Panc1 (cell line): ENCODE measurements at regions not wholly inside any gene's neighbourhood (a gene's known extent, or its start where the extent isn't known, plus 50 kb on each side); places are given as distances from the start of the nearest gene placed in this dataset.

Source experiments
- ATAC-seq: fragments of 200-7000 bp; cut with Tn5 transposase; 2 replicates; pipeline ENCODE4 v1.9.1; 2020; ENCODE audit warnings: mild to moderate bottlenecking, moderate library complexity
- BruUV-seq: library from RNA; stranded (reverse); fragments of 400-500 nt; replicated peaks from 2 replicates; lab custom pipeline; 2021; lab: Mats Ljungman, UMichigan
- CTCF ChIA-PET: fragments of 300-600 bp; sonication (Branson Sonifier 250); formaldehyde crosslinking; loops from one replicate; lab custom pipeline; 2022; ENCODE audit warnings: antibody characterized with exemption; lab: Charles Lee
- POLR2A ChIA-PET: fragments of 300-600 bp; sonication (Branson Sonifier 250); formaldehyde crosslinking; loops from one replicate; lab custom pipeline; 2022; ENCODE audit warnings: antibody characterized with exemption; lab: Charles Lee
- DNase-seq: peaks from one replicate; pipeline ENCODE4 v3.0.0-alpha.2; 2010; ENCODE audit warnings: low read depth, low spot score
- H3K27ac ChIP-seq: 2 replicates; pipeline ENCODE4 v1.5.1; 2011; ENCODE audit warnings: mild to moderate bottlenecking, low read length, inconsistent platforms
- H3K27me3 ChIP-seq: fragments of 200-500 bp; sonication (Bioruptor generic); 2 replicates; pipeline ENCODE4 v1.6.0; 2014; ENCODE audit warnings: low read length, inconsistent platforms; ENCODE audit not compliant: control insufficient read depth, insufficient read depth
- H3K36me3 ChIP-seq: fragments of 200-500 bp; sonication (Bioruptor generic); 2 replicates; pipeline ENCODE4 v1.5.1; 2014; ENCODE audit warnings: inconsistent platforms, mild to moderate bottlenecking, low read length, moderate library complexity; ENCODE audit not compliant: control insufficient read depth, insufficient read depth
- H3K4me1 ChIP-seq: 2 replicates; pipeline ENCODE4 v1.5.1; 2011; ENCODE audit warnings: inconsistent platforms, mild to moderate bottlenecking, low read length, moderate library complexity; ENCODE audit not compliant: control insufficient read depth, insufficient read depth
- H3K4me3 ChIP-seq, 2 experiments: 2 replicates each; pipeline ENCODE4 v1.5.1; 2011 to 2012; ENCODE audit warnings: low read depth in 2 of 2, low read length in 2 of 2, mild to moderate bottlenecking in 2 of 2, inconsistent platforms in 1 of 2, moderate library complexity in 1 of 2
- H3K9me3 ChIP-seq: fragments of 200-500 bp; sonication (Bioruptor generic); 2 replicates; pipeline ENCODE4 v1.5.1; 2014; ENCODE audit warnings: low read depth, mild to moderate bottlenecking, inconsistent platforms, low read length, moderate library complexity; ENCODE audit not compliant: control insufficient read depth, insufficient read depth
- CTCF ChIP-seq: fragments of 450-650 bp; IDR thresholded peaks from 2 replicates; pipeline ENCODE4 v1.5.1; 2017; ENCODE audit warnings: mild to moderate bottlenecking
- POLR2AphosphoS5 ChIP-seq: IDR thresholded peaks from 2 replicates; pipeline ENCODE4 v1.6.1; 2012; ENCODE audit warnings: mild to moderate bottlenecking, low read depth, low read length, moderate library complexity
- REST ChIP-seq, 2 experiments: IDR thresholded peaks; 2 replicates each; pipeline ENCODE4 v1.6.1; 2011 to 2012; ENCODE audit warnings: low read depth in 2 of 2, control low read depth in 1 of 2, low read length in 1 of 2, mild to moderate bottlenecking in 1 of 2, moderate library complexity in 1 of 2; ENCODE audit not compliant: insufficient read depth in 1 of 2
- SIN3A ChIP-seq: IDR thresholded peaks from 2 replicates; pipeline ENCODE4 v1.6.1; 2012; ENCODE audit warnings: low read depth, mild to moderate bottlenecking, low read length, moderate library complexity, borderline replicate concordance; ENCODE audit not compliant: insufficient read depth
- TCF7L2 ChIP-seq: IDR thresholded peaks from 2 replicates; pipeline ENCODE4 v1.6.1; 2011; ENCODE audit warnings: mild to moderate bottlenecking, low read depth, low read length, inconsistent platforms
- in situ Hi-C: cut with HindIII; loops from 2 replicates; pipeline ENCODE4 v1.10.0; 2016; ENCODE audit warnings: low sequenced_read_pairs, low pct_unique_long_range_greater_than_20kb
- intact Hi-C: fragments of 100-400 bp; cut with micrococcal nuclease; formaldehyde crosslinking; loops from one replicate; pipeline ENCODE4 v1.10.0; 2022; ENCODE audit not compliant: unreplicated experiment

GRCh38 chr14:54200726-54201125 lies 196.1 kb upstream of the CDKN3 start:
- Histone ChIP-seq H3K4me3 (no peak overlapping the region), H3K4me1 (no peaks in the 10 kb centered on the region), H3K36me3 (no peaks in the 10 kb centered on the region), H3K27ac (no peak overlapping the region), H3K27me3 (no peaks in the 10 kb centered on the region), H3K9me3 (no peaks in the 10 kb centered on the region)
- ChIA-PET POLR2A (no interaction called here), CTCF (no interaction called here)
- no peak for TF ChIP-seq POLR2AphosphoS5
- no peak for TF ChIP-seq REST (IDR thresholded peaks at IDR 0.05; ENCODE audit: insufficient read depth in 1 of 2, low read depth in 2 of 2, low read length in 1 of 2)
- TF ChIP-seq CTCF: no peak
- TF ChIP-seq SIN3A: no peak
- TF ChIP-seq TCF7L2: no peak
- in situ Hi-C loops: no loop called here
- DNase-seq (no peak), ATAC-seq (no peak)
- intact Hi-C loops: no loop called here
- no TSS peak for BruUV-seq

- no peak overlapping the region for H3K4me3 ChIP-seq
- in situ Hi-C loops (no loop called here), intact Hi-C loops (no loop called here)
- no peak overlapping the region for H3K27ac ChIP-seq
- CTCF ChIA-PET: no interaction called here
- no peaks in the 10 kb centered on the region for H3K27me3 ChIP-seq
- no peaks in the 10 kb centered on the region for H3K4me1 ChIP-seq
- no peak for DNase-seq
- no peaks in the 10 kb centered on the region for H3K36me3 ChIP-seq
- no peak for ATAC-seq
- H3K9me3 ChIP-seq: no peaks in the 10 kb centered on the region
- TF ChIP-seq CTCF (no peak), REST (IDR thresholded peaks at IDR 0.05; ENCODE audit: insufficient read depth in 1 of 2, low read depth in 2 of 2, low read length in 1 of 2) (no peak), TCF7L2 (no peak), SIN3A (no peak)
- POLR2A ChIA-PET: no interaction called here
- BruUV-seq: no TSS peak
Observed at GRCh38 chr14:54202288-54202687, 194.5 kb upstream of the CDKN3 start.
